ENCODE measurements at regions not wholly inside any gene's neighbourhood (a gene's known extent, or its start where the extent isn't known, plus 50 kb on each side); places are given as distances from the start of the nearest gene placed in this dataset.

DNA sequence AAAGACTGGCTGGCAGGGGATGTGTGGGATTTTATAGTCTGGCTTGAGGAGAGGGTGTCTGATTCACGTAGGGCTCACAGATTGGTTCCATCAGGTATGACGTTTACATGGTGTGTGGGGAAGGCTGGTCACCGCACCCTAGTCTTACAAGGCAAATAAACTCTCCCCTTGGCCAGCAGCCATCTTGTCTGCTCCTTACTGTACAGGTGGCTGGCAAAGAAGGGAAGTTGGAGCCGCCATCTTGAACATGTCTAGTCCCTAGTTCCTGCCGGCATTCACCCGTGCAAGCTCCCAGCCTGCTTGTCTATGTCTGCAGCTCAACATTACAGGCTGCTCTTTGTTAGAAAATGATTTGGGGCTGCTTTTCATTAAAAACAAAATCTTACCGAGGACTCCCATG, 97.6 kb downstream of the RAMP3 start:
- no peak for TF ChIP-seq POLR2AphosphoS5 (IDR thresholded peaks at IDR 0.05; ENCODE audit: low read depth, low read length)
- TF ChIP-seq TAF1 (IDR thresholded peaks at IDR 0.05; ENCODE audit: borderline replicate concordance, insufficient read depth, low read length) = no peak
- TF ChIP-seq REST (IDR thresholded peaks at IDR 0.05; ENCODE audit: insufficient read depth in 1 of 2, low read depth in 2 of 2, low read length in 2 of 2) = no peak
- TF ChIP-seq FOXP2 (optimal IDR thresholded peaks at IDR 0.05; ENCODE audit: borderline replicate concordance, extremely low read depth, extremely low read length, insufficient read depth) = no peak
